Neutrophil (primary cell): ENCODE measurements at regions not wholly inside any gene's neighbourhood (a gene's known extent, or its start where the extent isn't known, plus 50 kb on each side); places are given as distances from the start of the nearest gene placed in this dataset.

Experiments used
- H3K27ac ChIP-seq: fragments of 200-600 bp; sonication (generic); 2 replicates; pipeline ENCODE4 v1.5.1; 2016; ENCODE audit warnings: mild to moderate bottlenecking, moderate library complexity
- H3K27me3 ChIP-seq: fragments of 200-600 bp; sonication (generic); 2 replicates; pipeline ENCODE4 v1.6.0; 2016; ENCODE audit warnings: mild to moderate bottlenecking
- H3K36me3 ChIP-seq: fragments of 200-600 bp; sonication (generic); 2 replicates; pipeline ENCODE4 v1.5.1; 2017
- H3K4me1 ChIP-seq, 2 experiments: fragments of 200-600 bp in 1 of 2; sonication (generic) in 1 of 2; 1 replicate in 1 of 2; 2 replicates in 1 of 2; pipeline versions ENCODE4 v1.5.1 to v1.6.1; 2013 to 2016; ENCODE audit warnings: low read depth in 1 of 2, low read length in 1 of 2, mild to moderate bottlenecking in 1 of 2, moderate library complexity in 1 of 2; ENCODE audit not compliant: control insufficient read depth in 1 of 2, insufficient read depth in 1 of 2
- H3K4me3 ChIP-seq, 2 experiments: fragments of 200-600 bp in 1 of 2; sonication (generic) in 1 of 2; 1 replicate in 1 of 2; 2 replicates in 1 of 2; pipeline ENCODE4 v1.5.1; 2013 to 2016; ENCODE audit warnings: low read depth in 1 of 2, low read length in 1 of 2, mild to moderate bottlenecking in 1 of 2, moderate library complexity in 1 of 2
- H3K9me3 ChIP-seq: fragments of 200-600 bp; sonication (generic); 2 replicates; pipeline ENCODE4 v1.5.1; 2016
- TF ChIP-seq, protein P1 (sequence below): fragments of 200-600 bp; sonication (generic); IDR thresholded peaks from 2 replicates; pipeline ENCODE4 v1.5.1; 2016; ENCODE audit warnings: antibody characterized with exemption

DNA sequence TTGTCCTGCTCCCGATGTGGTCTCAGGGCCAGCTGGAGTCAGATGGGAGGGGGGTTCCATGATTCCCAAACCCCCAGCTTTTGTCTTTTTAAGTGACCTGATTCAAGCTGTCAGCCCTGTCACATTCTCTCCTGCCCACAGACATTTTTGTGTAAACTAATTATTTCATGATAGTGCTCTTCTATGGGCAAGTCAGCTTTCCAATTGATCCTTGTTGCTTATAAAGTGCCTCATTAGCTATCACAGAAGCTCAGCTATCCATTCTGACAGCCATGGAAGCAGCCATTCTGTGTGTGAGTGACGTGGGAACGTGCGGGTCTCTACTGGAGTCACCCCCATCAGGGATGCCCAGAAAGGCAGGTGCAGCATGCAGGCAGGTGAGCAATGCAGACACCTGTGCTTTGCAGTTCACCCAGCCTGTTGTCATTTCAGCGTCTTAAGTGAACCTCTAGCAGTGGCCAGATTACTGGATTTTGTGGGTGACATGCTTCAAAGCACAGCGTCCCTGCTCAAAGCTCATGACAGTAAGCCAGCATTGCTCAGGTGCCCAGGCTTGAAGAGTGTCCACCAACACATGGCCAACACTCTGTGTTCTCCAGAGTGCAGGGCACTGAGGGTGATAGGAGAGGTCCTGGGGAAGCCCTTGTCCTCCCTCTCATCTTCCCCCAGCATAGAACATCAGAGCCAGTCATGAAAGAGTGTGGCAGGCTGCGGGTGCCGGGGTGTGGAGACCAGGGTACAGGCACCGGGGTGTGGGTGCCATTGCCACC lies 162.1 kb upstream of the SH3BP4 start:
- Histone ChIP-seq H3K4me1 (no peaks in the 10 kb centered on the region), H3K27me3 (no peaks in the 10 kb centered on the region), H3K4me3 (no peak overlapping the region), H3K36me3 (no peaks in the 10 kb centered on the region), H3K9me3 (no peaks in the 10 kb centered on the region), H3K27ac (no peak overlapping the region)
- TF ChIP-seq, protein P1, sequence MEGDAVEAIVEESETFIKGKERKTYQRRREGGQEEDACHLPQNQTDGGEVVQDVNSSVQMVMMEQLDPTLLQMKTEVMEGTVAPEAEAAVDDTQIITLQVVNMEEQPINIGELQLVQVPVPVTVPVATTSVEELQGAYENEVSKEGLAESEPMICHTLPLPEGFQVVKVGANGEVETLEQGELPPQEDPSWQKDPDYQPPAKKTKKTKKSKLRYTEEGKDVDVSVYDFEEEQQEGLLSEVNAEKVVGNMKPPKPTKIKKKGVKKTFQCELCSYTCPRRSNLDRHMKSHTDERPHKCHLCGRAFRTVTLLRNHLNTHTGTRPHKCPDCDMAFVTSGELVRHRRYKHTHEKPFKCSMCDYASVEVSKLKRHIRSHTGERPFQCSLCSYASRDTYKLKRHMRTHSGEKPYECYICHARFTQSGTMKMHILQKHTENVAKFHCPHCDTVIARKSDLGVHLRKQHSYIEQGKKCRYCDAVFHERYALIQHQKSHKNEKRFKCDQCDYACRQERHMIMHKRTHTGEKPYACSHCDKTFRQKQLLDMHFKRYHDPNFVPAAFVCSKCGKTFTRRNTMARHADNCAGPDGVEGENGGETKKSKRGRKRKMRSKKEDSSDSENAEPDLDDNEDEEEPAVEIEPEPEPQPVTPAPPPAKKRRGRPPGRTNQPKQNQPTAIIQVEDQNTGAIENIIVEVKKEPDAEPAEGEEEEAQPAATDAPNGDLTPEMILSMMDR, result no peak

DNA sequence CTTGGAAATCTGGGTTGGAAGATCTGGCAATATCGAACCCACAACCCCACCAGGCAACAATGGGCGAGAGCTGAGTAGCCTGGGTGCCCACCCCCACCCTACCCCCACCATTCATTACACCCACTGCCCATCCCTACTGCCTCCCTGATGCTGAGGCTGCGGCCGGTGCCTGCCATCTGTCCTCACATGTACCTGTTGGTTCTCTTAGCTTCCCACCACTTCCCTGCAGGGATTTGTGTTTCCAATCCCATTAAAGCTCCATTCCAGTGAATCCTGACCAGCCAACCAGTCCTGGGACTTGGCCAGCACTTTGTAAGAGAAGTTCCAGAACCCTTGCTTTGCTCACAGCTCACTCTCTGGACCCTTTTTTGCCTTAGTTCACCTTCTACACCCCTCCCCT lies 163.0 kb upstream of the SH3BP4 start:
- no peaks in the 10 kb centered on the region for H3K9me3 ChIP-seq
- TF ChIP-seq, protein P1, result no peak
- no peaks in the 10 kb centered on the region for H3K36me3 ChIP-seq
- H3K4me3 ChIP-seq, result no peak overlapping the region
- H3K4me1 ChIP-seq, result no peaks in the 10 kb centered on the region
- no peaks in the 10 kb centered on the region for H3K27me3 ChIP-seq
- no peak overlapping the region for H3K27ac ChIP-seq

DNA sequence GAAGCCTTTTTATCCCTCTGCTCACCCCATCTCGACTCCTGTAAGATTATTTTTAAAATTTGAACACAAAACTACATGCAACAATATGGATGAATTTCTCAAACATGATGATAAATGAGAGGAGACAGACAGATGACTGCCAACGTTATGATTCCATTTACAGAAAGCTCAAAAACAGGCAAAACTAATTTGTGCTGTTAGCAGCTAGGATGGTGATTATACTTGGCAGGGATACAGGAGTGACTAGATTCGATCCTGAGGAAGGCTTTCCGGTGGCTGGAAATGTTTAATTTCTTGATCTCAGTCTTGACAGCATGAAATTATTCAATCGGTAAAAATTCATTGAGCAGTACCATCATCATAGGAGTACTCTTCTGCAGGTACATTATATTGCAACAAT lies 163.4 kb upstream of the SH3BP4 start:
- Histone ChIP-seq H3K9me3 (no peaks in the 10 kb centered on the region), H3K4me3 (no peak overlapping the region), H3K36me3 (no peaks in the 10 kb centered on the region), H3K27me3 (no peaks in the 10 kb centered on the region), H3K27ac (no peak overlapping the region), H3K4me1 (no peaks in the 10 kb centered on the region)
- TF ChIP-seq, protein P1, result no peak

DNA sequence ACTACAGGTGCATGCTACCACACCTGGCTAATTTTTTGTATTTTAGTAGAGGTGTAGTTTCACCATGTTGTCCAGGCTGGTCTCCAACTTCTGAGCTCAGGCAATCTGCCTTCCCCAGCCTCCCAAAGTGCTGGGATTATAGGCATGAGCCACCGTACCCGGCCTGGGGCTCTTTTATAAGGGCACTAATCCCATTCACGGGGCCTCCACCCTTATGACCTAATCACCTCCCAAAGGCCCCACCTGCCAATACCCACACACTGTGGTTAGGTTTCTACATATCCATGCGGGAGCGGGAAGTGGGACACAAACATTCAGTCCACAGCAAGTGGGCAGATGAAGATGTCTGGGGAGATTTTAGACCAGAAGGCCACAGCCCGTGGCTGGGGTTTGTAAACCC lies 164.7 kb upstream of the SH3BP4 start:
- no peaks in the 10 kb centered on the region for H3K9me3 ChIP-seq
- no peak overlapping the region for H3K4me3 ChIP-seq
- H3K36me3 ChIP-seq, result no peaks in the 10 kb centered on the region
- no peaks in the 10 kb centered on the region for H3K27me3 ChIP-seq
- H3K4me1 ChIP-seq, result no peaks in the 10 kb centered on the region
- TF ChIP-seq, protein P1, result no peak
- H3K27ac ChIP-seq, result no peak overlapping the region

DNA sequence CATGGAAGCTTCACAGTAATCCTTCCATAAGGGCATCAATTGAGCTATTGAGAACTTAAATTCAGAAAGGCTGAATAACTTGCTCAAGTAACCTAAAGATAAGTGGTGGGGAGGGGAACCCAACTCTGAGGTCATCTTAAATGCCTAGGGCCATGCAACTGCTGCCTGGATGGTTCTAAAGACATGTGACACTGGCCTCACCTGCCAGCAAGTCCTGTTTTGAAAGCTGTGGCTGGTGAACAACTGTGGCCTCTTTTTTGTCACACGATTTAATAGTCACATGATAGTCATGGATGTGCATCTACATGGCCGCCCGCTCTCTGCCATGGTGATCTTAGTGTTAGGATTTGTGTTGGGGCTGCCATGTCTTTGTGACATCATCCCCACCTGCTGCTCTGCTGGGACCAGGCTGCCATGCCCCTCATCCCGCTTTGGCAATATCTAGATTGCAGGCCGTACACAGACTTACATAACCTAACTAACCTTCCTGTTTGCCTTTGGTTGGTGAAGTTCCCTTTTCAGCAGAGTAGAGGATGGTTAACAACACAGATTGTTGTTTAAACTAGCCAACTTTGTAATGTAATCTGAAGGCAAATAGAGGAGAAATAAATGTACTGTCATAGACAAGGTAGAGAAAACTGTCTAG lies 177.9 kb upstream of the SH3BP4 start:
- no peaks in the 10 kb centered on the region for H3K36me3 ChIP-seq
- H3K27ac ChIP-seq, result no peak overlapping the region
- H3K27me3 ChIP-seq, result no peaks in the 10 kb centered on the region
- peaks cover 0 to 8% of the 10 kb centered on the region in 2 experiments for H3K4me1 ChIP-seq
- TF ChIP-seq, protein P1, result no peak
- H3K4me3 ChIP-seq, result no peak overlapping the region
- H3K9me3 ChIP-seq, result no peaks in the 10 kb centered on the region
